WERI-Rb-1 (cell line): ENCODE measurements at regions not wholly inside any gene's neighbourhood (a gene's known extent, or its start where the extent isn't known, plus 50 kb on each side); places are given as distances from the start of the nearest gene placed in this dataset.

ENCODE experiments used
- DNase-seq: peaks from one replicate; pipeline ENCODE4 v3.0.0-alpha.2; 2020
- H3K27ac ChIP-seq: fragments of 250-450 bp; sonication (Bioruptor Pico); 2 replicates; pipeline ENCODE4 v1.5.1; 2020; ENCODE audit warnings: mild to moderate bottlenecking, moderate library complexity
- H3K27me3 ChIP-seq: fragments of 250-450 bp; sonication (Bioruptor Pico); 2 replicates; pipeline ENCODE4 v1.5.1; 2021; ENCODE audit warnings: mild to moderate bottlenecking, low read depth, moderate library complexity; ENCODE audit not compliant: insufficient read depth, severe bottlenecking
- H3K36me3 ChIP-seq: fragments of 250-450 bp; sonication (Bioruptor Pico); 2 replicates; pipeline ENCODE4 v1.5.1; 2020; ENCODE audit warnings: mild to moderate bottlenecking, moderate library complexity
- H3K4me3 ChIP-seq: 2 replicates; pipeline ENCODE4 v1.5.1; 2011; ENCODE audit warnings: low read depth, mild to moderate bottlenecking, control low read depth, low read length
- H3K9me3 ChIP-seq: fragments of 250-450 bp; sonication (Bioruptor Pico); 2 replicates; pipeline ENCODE4 v1.5.1; 2021; ENCODE audit warnings: mild to moderate bottlenecking, moderate library complexity; ENCODE audit not compliant: severe bottlenecking
- TF ChIP-seq, protein P1 (sequence below): IDR thresholded peaks from 2 replicates; pipeline ENCODE4 v1.5.1; 2011; ENCODE audit warnings: low read depth, mild to moderate bottlenecking, control low read depth, inconsistent platforms, low read length

DNA sequence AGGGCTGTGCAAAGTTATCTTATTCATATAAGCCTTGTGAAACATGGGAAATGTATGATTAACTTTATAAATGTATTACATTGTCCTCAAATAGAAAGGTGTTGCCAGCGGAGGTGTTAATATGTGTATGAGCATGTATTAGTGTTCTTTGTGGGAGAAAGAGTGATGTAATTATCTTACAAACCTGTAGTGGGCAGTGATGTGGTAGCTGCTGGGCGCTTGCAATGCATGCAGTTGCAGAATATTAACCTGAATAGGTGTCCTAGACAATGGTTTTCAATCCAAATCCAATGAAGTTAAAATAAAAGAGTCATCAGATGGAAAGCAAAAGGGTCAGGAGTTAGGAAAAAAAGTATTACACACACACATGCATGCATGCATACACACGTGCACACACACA is 881.3 kb upstream of the CADM2 start:
- H3K27me3 ChIP-seq = no peaks in the 10 kb centered on the region
- TF ChIP-seq, protein P1, sequence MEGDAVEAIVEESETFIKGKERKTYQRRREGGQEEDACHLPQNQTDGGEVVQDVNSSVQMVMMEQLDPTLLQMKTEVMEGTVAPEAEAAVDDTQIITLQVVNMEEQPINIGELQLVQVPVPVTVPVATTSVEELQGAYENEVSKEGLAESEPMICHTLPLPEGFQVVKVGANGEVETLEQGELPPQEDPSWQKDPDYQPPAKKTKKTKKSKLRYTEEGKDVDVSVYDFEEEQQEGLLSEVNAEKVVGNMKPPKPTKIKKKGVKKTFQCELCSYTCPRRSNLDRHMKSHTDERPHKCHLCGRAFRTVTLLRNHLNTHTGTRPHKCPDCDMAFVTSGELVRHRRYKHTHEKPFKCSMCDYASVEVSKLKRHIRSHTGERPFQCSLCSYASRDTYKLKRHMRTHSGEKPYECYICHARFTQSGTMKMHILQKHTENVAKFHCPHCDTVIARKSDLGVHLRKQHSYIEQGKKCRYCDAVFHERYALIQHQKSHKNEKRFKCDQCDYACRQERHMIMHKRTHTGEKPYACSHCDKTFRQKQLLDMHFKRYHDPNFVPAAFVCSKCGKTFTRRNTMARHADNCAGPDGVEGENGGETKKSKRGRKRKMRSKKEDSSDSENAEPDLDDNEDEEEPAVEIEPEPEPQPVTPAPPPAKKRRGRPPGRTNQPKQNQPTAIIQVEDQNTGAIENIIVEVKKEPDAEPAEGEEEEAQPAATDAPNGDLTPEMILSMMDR = peak; percentile 37; the same call in 1 of the 2 replicates
- no peak overlapping the region for H3K27ac ChIP-seq
- no peaks in the 10 kb centered on the region for H3K36me3 ChIP-seq
- H3K9me3 ChIP-seq = no peaks in the 10 kb centered on the region
- H3K4me3 ChIP-seq = no peak overlapping the region
- peak; percentile 7 for DNase-seq

DNA sequence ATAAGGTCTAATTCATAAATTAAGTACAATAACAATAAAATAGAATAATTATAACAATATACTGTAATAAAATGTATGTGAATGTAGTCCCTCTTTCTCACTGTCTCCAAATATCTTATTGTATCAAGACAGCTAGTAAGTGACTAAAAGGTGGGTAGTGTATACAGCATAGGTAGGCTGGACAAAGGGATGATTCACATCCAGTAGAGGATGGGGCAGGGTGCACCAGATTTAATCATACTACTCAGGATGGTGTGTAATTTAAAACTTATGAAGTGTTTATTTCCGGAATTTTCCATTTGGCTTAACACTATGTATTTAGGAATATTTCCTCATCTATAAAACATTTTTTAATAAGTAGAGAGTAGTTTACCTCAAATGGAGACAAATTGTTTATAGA is 876.1 kb upstream of the CADM2 start:
- Histone ChIP-seq H3K27ac (no peak overlapping the region), H3K4me3 (no peak overlapping the region), H3K27me3 (no peaks in the 10 kb centered on the region), H3K36me3 (no peaks in the 10 kb centered on the region), H3K9me3 (no peaks in the 10 kb centered on the region)
- TF ChIP-seq, protein P1 = no peak
- no peak for DNase-seq

DNA sequence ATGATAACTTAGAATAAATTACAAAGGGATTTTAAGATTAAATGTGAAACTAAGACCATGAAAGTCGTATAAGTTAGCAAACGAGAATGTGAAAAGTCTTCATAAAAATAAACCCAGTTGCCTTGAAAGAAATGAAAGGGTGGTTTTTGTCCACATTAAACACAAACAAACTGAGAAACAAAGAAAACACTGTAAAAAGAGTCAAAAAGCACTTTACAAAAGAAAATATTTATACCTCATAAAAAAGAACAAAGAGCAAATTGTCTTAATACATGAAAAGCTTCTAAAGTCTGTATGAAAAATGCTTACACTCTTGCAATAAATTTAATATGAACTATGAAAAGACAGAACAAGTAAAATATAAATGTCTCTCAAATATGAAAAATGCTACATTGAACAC is 865.9 kb upstream of the CADM2 start:
- no peaks in the 10 kb centered on the region for H3K9me3 ChIP-seq
- no peak overlapping the region for H3K4me3 ChIP-seq
- TF ChIP-seq, protein P1 = no peak
- H3K36me3 ChIP-seq = no peaks in the 10 kb centered on the region
- no peak for DNase-seq
- no peak overlapping the region for H3K27ac ChIP-seq
- H3K27me3 ChIP-seq = no peaks in the 10 kb centered on the region

DNA sequence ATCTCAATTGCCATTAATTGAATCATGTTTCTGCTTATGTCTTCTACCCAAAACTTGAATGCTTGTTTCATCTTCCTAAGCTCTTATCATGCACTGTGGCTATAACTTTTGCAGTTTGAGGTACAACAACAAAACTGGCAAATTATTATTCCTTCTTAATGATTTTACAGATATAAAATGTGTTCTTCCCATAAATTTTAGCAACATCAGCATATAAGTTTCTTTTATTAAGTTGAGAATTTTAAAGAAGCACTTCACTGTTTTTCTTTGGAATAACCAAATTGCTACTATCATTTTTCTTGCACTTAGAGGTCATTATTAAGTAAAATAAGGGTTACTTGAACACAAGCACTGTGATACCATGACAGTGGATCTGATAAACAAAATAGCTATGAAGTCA is 862.6 kb upstream of the CADM2 start:
- H3K4me3 ChIP-seq = no peak overlapping the region
- TF ChIP-seq, protein P1 = no peak
- H3K9me3 ChIP-seq = no peaks in the 10 kb centered on the region
- DNase-seq = no peak
- H3K36me3 ChIP-seq = no peaks in the 10 kb centered on the region
- no peaks in the 10 kb centered on the region for H3K27me3 ChIP-seq
- H3K27ac ChIP-seq = no peak overlapping the region

DNA sequence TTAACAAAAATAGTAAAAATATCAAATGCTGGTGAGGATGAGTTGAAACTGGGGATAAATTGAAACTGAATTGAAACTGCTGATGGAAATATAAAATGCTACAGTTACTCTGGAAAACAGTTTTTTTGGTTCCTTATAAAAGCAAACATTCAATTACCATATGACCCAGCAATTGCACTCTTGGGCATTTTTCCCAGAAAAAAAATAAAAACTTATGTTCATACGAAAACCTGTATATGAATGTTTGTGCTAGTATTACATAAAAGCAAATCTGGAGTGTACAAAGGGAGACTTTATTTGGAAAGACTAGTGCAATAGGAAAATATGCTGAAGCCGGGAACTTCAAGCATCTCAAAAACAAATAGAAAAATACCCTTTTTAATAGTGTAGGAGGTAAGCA is 857.9 kb upstream of the CADM2 start:
- H3K36me3 ChIP-seq = no peaks in the 10 kb centered on the region
- H3K9me3 ChIP-seq = no peaks in the 10 kb centered on the region
- H3K27ac ChIP-seq = no peak overlapping the region
- no peaks in the 10 kb centered on the region for H3K27me3 ChIP-seq
- no peak overlapping the region for H3K4me3 ChIP-seq
- TF ChIP-seq, protein P1 = no peak
- DNase-seq = no peak

DNA sequence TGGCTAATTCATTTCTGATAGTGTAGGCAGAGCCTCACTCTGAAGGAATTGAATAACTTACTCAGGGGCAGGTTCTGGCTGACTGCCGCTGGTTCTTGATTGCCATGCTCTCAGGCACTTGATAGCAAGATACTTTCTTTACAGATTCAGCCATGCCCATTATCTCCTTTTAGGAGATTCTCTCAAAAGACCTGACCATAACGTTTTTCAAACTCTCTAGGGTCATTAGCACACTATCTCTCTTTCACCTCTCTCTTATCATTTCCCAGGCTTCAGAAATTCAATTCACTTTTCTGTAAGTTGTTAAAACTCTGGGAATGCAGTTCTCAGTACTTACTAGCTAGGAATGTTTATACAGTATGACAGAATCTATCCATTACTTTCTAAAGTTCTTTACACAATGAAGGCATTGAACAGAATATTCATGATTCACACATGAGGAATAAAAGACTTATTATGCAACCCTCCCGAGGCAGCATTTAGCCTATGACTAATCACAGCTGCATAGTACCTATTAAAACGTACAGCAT is 850.3 kb upstream of the CADM2 start:
- Histone ChIP-seq H3K4me3 (no peak overlapping the region), H3K27ac (no peak overlapping the region), H3K9me3 (no peaks in the 10 kb centered on the region), H3K36me3 (no peaks in the 10 kb centered on the region), H3K27me3 (no peaks in the 10 kb centered on the region)
- no peak for DNase-seq
- TF ChIP-seq, protein P1 = no peak
